ENCODE measurements at regions not wholly inside any gene's neighbourhood (a gene's known extent, or its start where the extent isn't known, plus 50 kb on each side); places are given as distances from the start of the nearest gene placed in this dataset.

GRCh38 chr6:156313037-156313436, 464.1 kb upstream of the ARID1B start:
- DNase-seq (ENCODE audit: missing footprints) (no peak), ATAC-seq (no peak)
- intact Hi-C loops (cut with DNase I) = no loop called here

DNA sequence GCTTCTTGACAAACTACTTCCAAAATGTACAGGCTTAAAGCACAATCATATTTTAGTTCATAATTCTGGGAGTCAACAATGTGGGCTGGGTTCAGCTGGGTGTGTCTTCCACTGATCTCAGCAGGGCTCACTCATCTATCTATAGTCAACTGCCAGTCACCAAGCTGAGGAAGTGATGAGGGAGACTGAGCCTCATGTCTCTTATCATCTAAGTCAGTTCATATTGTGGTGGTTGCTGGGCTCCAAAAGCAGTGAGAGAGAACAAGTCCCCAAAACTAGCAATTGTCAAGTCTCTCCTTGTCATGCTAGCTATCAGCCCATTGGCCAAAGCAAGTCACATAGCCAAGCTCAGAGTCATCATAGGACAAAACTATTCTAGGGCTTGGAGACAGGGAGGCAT, 465.9 kb upstream of the ARID1B start:
- no peak for ATAC-seq
- DNase-seq (ENCODE audit: missing footprints) = no peak
- intact Hi-C loops (cut with DNase I) = no loop called here

DNA sequence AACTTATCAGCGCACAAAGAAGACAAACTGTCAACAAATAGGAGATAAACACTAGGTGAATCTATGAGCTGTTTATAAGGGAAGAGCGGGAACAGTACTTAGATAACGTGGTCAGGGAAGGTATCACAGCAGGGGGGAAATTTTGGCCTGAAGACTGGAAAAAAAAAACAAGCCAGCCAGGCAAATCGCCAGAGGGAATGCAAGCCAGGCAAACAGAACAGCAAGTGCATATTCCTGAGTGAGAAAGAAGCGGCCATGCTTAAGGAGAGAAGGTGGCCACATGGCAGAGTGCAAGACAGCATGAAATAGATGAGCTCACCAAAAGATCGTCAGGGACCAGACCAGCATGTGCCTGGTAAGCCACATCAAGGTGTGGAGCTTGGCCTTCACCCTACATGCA, 466.5 kb upstream of the ARID1B start:
- DNase-seq (ENCODE audit: missing footprints) (no peak), ATAC-seq (no peak)
- intact Hi-C loops (cut with DNase I) = no loop called here

DNA sequence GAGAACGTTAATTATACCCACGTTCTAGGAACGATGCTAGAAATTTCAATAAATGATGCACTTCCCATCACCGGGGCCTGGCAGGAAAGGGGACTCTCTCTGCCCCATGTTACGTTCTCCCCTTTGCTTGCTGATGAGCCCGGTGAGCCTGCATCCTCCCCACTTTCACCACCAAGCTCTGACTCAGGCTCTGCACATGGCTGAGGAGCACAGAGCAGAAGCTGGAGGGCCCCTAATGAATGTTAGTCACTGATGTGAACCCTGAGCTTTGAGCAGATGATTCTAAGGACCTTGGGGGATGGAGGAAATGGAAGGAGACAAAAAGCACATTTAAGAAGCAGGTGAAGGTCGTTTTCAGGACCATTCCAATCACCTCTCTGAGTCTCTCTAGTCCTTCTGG, 468.2 kb upstream of the ARID1B start:
- intact Hi-C loops (cut with DNase I) = no loop called here
- ATAC-seq = no peak
- DNase-seq (ENCODE audit: missing footprints) = peak; percentile 41

DNA sequence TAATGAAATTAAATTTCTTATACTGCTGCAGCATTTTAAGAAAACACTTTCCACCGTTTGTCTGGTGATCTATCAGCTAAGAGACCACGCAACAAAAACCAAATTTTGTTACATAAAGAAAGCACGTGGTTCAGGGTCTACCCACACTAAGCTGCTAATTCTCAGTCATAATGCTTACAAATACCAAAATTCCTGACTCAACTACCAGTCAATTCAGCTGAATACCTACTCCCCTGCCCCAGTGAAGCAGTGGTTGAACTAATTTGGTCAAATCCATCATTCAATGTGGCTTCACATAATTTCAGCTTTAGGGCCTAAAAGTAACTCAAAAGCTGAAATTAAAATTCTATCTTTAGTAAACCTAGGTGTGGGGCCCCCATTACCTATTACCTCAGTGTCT, 468.6 kb upstream of the ARID1B start:
- DNase-seq (ENCODE audit: missing footprints) (no peak), ATAC-seq (no peak)
- intact Hi-C loops (cut with DNase I) = no loop called here

DNA sequence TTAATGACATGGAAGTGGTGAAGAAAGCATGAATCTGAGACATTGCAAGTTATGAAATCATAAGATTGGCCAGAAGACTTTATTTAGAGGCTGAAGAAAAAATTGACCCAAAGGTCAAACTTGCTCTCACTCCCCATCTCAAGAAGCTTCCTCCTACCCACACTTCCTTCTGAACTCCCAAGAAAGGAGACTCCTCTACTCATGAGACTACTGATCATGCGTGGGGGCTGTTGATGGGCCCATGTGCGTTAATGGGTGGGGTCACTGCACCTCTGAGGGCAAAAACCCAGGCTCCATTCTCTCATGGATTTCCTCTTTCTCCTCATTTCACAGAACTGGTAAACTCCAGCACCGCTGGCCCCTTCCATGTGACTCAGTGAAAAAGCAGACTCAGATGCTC, 470.6 kb upstream of the ARID1B start:
- DNase-seq (ENCODE audit: missing footprints) (no peak), ATAC-seq (no peak)
- intact Hi-C loops (cut with DNase I) = no loop called here

GRCh38 chr6:156283091-156283490, 494.1 kb upstream of the ARID1B start:
- intact Hi-C loops (cut with DNase I) = no loop called here
- ATAC-seq = no peak
- DNase-seq (ENCODE audit: missing footprints) = no peak

DNA sequence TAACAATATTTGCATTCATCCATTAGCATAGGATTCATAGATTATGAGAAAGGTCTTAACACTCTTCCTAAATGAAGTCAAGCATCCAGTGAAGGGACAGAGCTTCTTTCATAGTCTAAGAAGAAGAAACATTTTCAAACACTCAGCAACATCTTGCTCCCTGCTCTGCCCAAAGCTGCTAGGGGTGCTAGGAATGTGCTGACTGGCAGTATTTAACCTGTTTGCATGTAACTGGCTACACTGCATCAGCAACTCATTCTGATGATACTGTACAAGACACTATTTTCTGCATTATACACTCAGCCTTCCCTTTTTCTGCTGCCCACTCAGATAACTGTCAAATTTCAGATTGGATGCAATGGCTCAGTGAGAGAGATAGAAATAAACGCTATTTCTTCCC, 495.1 kb upstream of the ARID1B start:
- DNase-seq (ENCODE audit: missing footprints) (no peak), ATAC-seq (no peak)
- intact Hi-C loops (cut with DNase I) = no loop called here

- ATAC-seq (no peak), DNase-seq (ENCODE audit: missing footprints) (no peak)
- intact Hi-C loops (cut with DNase I) = no loop called here
Measured at GRCh38 chr6:156281266-156281665, 495.9 kb upstream of the ARID1B start.

DNA sequence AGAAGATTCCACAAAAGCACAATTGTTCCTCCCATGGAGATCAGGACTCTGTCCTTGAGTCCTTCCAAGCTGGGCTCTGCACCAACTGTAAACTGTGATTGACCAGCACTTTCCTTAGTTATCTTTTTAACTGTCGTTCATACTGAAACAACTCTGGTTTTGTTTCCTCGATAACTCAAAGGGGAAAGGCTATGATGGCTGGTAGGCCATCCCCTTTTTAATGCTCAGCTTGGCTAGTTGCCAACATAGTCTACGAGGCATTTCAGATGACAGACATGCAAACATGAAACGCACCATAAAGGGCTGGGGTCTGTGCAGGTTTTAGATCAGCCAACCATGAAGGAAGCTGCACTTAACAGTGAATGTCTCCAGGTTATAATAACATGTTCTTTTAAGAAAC, 497.1 kb upstream of the ARID1B start:
- intact Hi-C loops (cut with DNase I) = no loop called here
- ATAC-seq (no peak), DNase-seq (ENCODE audit: missing footprints) (no peak)

DNA sequence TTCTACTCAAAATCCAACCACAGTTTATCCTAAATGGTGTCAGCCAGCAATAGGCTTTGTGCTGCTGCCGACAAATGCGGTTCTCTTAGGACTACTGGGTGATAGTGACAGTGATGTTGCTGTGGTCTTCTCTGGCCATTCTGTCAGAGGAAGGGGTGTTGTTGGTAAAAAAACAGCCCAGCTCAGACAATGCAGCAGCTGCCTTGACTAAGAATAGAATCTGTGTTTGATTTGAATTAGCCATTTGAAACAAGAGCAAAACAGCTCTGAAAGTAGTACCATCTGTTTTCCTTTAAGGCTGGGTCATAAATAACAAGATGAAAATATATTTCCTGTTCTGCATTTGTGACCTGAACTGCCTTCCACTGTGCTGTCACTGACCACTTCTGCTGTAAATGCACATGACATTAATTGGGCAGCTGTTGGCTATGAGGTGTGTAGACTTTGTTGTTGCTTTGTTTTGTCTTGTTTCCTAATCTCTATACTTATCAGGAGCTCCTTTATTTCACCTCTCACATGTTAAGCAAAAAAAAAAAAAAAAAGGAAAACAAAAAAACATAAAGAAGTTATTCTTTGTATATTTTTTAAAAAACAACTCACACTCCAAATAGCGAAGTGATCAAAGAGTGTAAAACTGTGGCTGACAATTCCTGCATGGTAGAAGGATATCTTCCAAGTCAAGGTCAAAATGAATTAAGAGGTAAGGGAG, 497.8 kb upstream of the ARID1B start:
- DNase-seq (ENCODE audit: missing footprints) (no peak), ATAC-seq (no peak)
- intact Hi-C loops (cut with DNase I) = no loop called here

DNA sequence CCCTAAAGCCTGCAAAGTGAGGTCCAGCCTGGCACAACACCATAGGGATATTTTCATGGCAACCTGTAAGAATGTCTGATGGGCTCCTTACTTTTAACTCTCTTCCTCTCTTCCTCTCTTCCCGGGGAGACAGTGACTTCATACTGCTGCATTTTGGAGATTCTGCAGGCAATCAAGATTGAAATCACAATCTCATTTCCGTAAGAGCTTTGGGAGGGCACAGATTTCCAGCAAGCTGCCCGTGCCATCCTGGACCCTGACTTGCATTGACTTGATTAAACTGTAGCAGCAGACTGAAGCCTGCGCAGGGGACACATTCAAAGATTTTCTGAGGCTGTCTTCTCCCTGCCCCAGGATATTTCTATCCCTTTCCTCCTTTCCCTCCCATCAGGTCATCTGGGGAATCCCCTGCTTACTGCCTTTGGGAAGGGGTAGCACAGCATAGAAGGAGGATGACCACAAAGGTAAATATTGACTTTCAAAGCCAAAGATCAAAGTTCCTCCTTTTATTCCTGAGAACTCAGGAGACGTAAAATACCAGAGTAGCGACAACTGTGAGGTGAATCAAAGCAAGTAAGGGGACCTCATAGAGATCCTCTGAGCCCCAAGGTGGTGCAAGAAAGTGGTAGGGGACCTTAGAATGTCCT, 504.0 kb upstream of the ARID1B start:
- intact Hi-C loops (cut with DNase I) = no loop called here
- no peak for ATAC-seq
- no peak for DNase-seq (ENCODE audit: missing footprints)

GRCh38 chr6:156269751-156270369, 507.3 kb upstream of the ARID1B start:
- intact Hi-C loops (cut with DNase I) = no loop called here
- ATAC-seq = no peak
- DNase-seq (ENCODE audit: missing footprints) = no peak

GRCh38 chr6:156268849-156269248, 508.3 kb upstream of the ARID1B start:
- intact Hi-C loops (cut with DNase I) = no loop called here
- ATAC-seq = no peak
- no peak for DNase-seq (ENCODE audit: missing footprints)

DNA sequence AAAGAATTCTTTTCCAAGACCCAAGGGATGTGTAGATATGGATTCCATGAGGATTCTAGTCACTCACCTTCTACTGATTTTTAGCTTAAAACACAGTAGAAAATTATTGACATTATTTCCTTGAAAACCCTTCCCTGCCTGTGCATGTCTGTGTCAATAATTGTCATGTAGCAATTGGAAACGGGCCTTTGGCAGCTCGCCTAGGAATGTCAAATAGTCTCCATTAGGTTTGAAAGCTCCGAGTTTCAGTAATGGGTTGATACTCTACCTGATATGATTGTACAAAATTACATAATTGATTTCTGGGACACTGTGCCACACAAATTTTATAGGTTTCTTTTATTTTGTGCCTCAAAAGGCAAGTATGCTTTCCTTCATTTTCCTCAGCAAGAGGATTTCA, 515.2 kb upstream of the ARID1B start:
- no peak for ATAC-seq
- intact Hi-C loops (cut with DNase I) = no loop called here
- no peak for DNase-seq (ENCODE audit: missing footprints)

DNA sequence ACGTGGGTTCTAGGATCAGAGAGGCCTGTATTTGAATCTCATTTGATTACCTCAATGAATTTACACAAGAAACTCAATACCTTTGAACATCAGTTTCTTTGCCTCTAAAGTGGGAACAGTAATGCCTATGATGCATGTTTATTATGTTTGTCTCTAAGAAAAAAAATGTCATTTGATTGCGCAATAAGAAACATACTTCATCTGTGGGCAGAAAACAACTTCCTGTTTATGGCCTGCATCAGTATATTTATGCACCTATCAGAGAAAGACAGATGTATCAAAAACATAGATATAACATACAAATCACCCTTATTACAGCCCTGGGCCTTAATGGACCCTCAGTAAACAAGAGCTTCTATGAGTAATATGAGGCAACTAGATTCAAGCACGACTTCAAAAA, 516.4 kb upstream of the ARID1B start:
- intact Hi-C loops (cut with DNase I) = no loop called here
- no peak for DNase-seq (ENCODE audit: missing footprints)
- no peak for ATAC-seq

- intact Hi-C loops (cut with DNase I) = no loop called here
- no peak for ATAC-seq
- DNase-seq (ENCODE audit: missing footprints) = no peak
Measured at GRCh38 chr6:156258981-156259380, 518.2 kb upstream of the ARID1B start.

DNA sequence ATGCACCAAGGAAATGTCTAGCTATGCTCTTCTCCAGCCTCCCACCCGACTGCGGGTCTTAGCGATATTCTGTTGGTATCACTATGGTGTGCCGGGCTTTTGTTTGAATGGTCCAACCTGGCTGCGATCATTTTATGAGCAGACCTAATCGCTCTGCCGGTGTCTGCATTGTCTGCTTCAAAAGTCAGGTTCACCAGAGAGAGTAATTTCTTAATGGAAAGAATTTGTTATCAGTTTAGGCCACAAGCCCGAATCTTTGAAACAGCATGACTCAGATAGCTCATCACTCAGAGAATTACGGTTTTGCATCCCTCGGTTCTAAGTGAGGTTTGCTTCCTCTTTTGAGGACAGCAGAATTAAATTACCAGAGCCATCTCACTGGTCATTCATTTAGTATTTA, 521.0 kb upstream of the ARID1B start:
- ATAC-seq (no peak), DNase-seq (ENCODE audit: missing footprints) (no peak)
- intact Hi-C loops (cut with DNase I) = no loop called here

- no peak for DNase-seq (ENCODE audit: missing footprints)
- no peak for ATAC-seq
- intact Hi-C loops (cut with DNase I) = no loop called here
Measured at GRCh38 chr6:156254240-156254639, 522.9 kb upstream of the ARID1B start.

DNA sequence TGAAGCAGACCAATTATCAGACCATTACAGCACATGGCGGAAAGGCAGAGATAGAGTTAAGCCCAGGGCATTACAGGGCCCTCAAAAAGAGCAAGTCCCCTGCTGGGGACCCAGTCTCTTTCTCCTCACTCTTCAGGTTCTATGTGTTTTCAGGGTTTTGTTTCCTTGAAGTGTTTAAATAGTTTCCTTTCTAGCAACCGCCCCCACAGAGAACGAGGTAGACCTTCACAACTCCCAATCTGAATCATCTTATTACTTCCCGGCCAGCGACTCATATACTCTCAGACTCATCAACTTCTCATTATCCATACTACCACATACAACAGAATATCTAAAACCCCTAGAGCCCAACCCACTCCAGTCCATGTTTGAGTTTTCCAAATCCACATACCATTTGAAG, 526.6 kb upstream of the ARID1B start:
- intact Hi-C loops (cut with DNase I) = no loop called here
- DNase-seq (ENCODE audit: missing footprints) = no peak

GRCh38 chr6:156242206-156242605, 535.0 kb upstream of the ARID1B start:
- ATAC-seq = no peak

More for the DNA sequence above, 526.6 kb upstream of the ARID1B start:
- no peak for ATAC-seq

More at GRCh38 chr6:156242206-156242605, 535.0 kb upstream of the ARID1B start:
- intact Hi-C loops (cut with DNase I) = no loop called here
- no peak for DNase-seq (ENCODE audit: missing footprints)

All from Right ventricle myocardium inferior (tissue), 1 donor.